ENCODE measurements at regions not wholly inside any gene's neighbourhood (a gene's known extent, or its start where the extent isn't known, plus 50 kb on each side); places are given as distances from the start of the nearest gene placed in this dataset.
"Not testable (repeated sequence)": the region's sequence is repeated elsewhere in the genome, so short reads cannot be mapped to it uniquely, and the experiment has no call there.

- TF ChIP-seq CTCF (IDR thresholded peaks at IDR 0.05; ENCODE audit: insufficient read depth, missing control alignments), result no peak
- no peak for DNase-seq (ENCODE audit: insufficient read length, low spot score)
- no peak for FAIRE-seq
Observed at GRCh38 chr16:5187402-5187952, 89.9 kb upstream of the EEF2KMT start.

- no peak for FAIRE-seq
- no peak for TF ChIP-seq CTCF (IDR thresholded peaks at IDR 0.05; ENCODE audit: insufficient read depth, missing control alignments)
- DNase-seq (ENCODE audit: insufficient read length, low spot score), result no peak
Observed at GRCh38 chr16:5186381-5186903, 88.8 kb upstream of the EEF2KMT start.

- DNase-seq (ENCODE audit: insufficient read length, low spot score), result no peak
- no peak for TF ChIP-seq CTCF (IDR thresholded peaks at IDR 0.05; ENCODE audit: insufficient read depth, missing control alignments)
- FAIRE-seq, result no peak
Observed at GRCh38 chr16:5176505-5176904, 78.9 kb upstream of the EEF2KMT start.

GRCh38 chr16:5175266-5175665, 77.7 kb upstream of the EEF2KMT start:
- no peak for FAIRE-seq
- no peak for DNase-seq (ENCODE audit: insufficient read length, low spot score)
- no peak for TF ChIP-seq CTCF (IDR thresholded peaks at IDR 0.05; ENCODE audit: insufficient read depth, missing control alignments)

- no peak for TF ChIP-seq CTCF (IDR thresholded peaks at IDR 0.05; ENCODE audit: insufficient read depth, missing control alignments)
- no peak for FAIRE-seq
- no peak for DNase-seq (ENCODE audit: insufficient read length, low spot score)
Observed at GRCh38 chr16:5166486-5166885, 68.9 kb upstream of the EEF2KMT start.

- not testable (repeated sequence) for FAIRE-seq
Observed at GRCh38 chr16:5165429-5165828, 67.8 kb upstream of the EEF2KMT start.

GRCh38 chr16:5162801-5163200, 65.2 kb upstream of the EEF2KMT start:
- not testable (repeated sequence) for DNase-seq (ENCODE audit: insufficient read length, low spot score); FAIRE-seq

More at GRCh38 chr16:5165429-5165828, 67.8 kb upstream of the EEF2KMT start:
- DNase-seq (ENCODE audit: insufficient read length, low spot score), result not testable (repeated sequence)

GRCh38 chr16:5161888-5162287, 64.3 kb upstream of the EEF2KMT start:
- FAIRE-seq; DNase-seq (ENCODE audit: insufficient read length, low spot score): not testable (repeated sequence)

- not testable (repeated sequence) for DNase-seq (ENCODE audit: insufficient read length, low spot score); FAIRE-seq
Observed at GRCh38 chr16:5160010-5160409, 62.4 kb upstream of the EEF2KMT start.

GRCh38 chr16:5159537-5159936, 61.9 kb upstream of the EEF2KMT start:
- not testable (repeated sequence) for DNase-seq (ENCODE audit: insufficient read length, low spot score); FAIRE-seq
